22Rv1 (cell line): ENCODE measurements at regions not wholly inside any gene's neighbourhood (a gene's known extent, or its start where the extent isn't known, plus 50 kb on each side); places are given as distances from the start of the nearest gene placed in this dataset.

Source experiments
- ZFX ChIP-seq: fragments of 450-650 bp; IDR thresholded peaks from 2 replicates; pipeline ENCODE4 v1.6.1; 2017; ENCODE audit warnings: antibody characterized with exemption, borderline replicate concordance
- TF ChIP-seq, protein P1 (sequence below): fragments of 450-650 bp; IDR thresholded peaks from 2 replicates; pipeline ENCODE4 v1.5.1; 2017; ENCODE audit warnings: mild to moderate bottlenecking

DNA sequence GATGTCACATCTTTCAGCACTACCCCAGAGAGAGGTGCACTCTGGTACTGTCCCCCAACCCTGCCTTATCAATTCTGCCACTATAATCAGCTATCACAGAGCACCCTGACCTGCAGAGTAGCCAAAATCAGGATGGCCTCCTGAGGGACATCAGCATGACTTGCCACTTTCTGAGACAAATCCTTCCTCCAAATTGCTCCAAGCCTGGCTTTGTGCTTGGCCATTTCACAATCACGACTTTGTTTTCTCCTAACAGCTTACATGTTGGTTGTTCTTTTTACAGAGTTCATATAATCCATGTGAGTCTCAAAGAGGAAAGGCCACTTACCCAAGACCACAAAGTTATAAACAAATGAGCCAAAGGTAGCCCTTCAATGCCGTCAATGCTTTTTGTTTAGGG lies 449.0 kb upstream of the CDH5 start:
- TF ChIP-seq, protein P1, sequence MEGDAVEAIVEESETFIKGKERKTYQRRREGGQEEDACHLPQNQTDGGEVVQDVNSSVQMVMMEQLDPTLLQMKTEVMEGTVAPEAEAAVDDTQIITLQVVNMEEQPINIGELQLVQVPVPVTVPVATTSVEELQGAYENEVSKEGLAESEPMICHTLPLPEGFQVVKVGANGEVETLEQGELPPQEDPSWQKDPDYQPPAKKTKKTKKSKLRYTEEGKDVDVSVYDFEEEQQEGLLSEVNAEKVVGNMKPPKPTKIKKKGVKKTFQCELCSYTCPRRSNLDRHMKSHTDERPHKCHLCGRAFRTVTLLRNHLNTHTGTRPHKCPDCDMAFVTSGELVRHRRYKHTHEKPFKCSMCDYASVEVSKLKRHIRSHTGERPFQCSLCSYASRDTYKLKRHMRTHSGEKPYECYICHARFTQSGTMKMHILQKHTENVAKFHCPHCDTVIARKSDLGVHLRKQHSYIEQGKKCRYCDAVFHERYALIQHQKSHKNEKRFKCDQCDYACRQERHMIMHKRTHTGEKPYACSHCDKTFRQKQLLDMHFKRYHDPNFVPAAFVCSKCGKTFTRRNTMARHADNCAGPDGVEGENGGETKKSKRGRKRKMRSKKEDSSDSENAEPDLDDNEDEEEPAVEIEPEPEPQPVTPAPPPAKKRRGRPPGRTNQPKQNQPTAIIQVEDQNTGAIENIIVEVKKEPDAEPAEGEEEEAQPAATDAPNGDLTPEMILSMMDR, result no peak
- no peak for TF ChIP-seq ZFX
